Hepatocyte (in vitro differentiated cells): ENCODE measurements at regions not wholly inside any gene's neighbourhood (a gene's known extent, or its start where the extent isn't known, plus 50 kb on each side); places are given as distances from the start of the nearest gene placed in this dataset.

Experiments
- CTCF ChIP-seq: fragments of 200-600 bp; sonication (generic); IDR thresholded peaks from 2 replicates; pipeline ENCODE4 v1.5.1; 2016; ENCODE audit warnings: antibody characterized with exemption, mild to moderate bottlenecking; ENCODE audit not compliant: poor library complexity
- EZH2 ChIP-seq: fragments of 200-600 bp; sonication (generic); IDR thresholded peaks from 2 replicates; pipeline ENCODE4 v1.6.1; 2016; ENCODE audit warnings: antibody characterized with exemption, mild to moderate bottlenecking, borderline replicate concordance

- TF ChIP-seq EZH2, result no peak
- no peak for TF ChIP-seq CTCF
Observed at GRCh38 chr4:81665649-81666048, 193.9 kb upstream of the RASGEF1B start.
